ENCODE measurements at regions not wholly inside any gene's neighbourhood (a gene's known extent, or its start where the extent isn't known, plus 50 kb on each side); places are given as distances from the start of the nearest gene placed in this dataset.

DNA sequence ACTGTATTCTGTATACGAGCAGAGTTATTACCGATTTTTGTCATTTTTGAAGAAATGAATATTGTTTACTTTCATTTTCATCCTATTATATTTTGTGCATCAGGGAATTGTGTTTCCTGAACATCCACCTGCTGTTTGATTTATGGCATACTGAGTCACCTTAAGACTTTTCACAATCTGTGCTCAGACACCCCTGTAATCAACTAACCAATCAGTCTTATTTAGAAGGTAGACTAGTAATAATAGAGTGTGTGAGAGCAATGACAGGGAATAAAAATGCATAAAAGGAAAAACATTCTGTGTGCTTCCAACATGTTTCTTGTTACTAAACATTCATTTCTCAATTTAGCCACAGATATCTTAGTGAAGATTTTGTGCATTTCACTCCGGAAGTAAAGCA lies 1413.6 kb upstream of the ACO1 start:
- H3K27ac ChIP-seq (ENCODE audit: low read length), result no peak overlapping the region
- no peak for DNase-seq
- no peaks in the 10 kb centered on the region for H3K9me2 ChIP-seq (replicated peaks; ENCODE audit: insufficient read depth, low read length)
- no peaks in the 10 kb centered on the region for H4K20me1 ChIP-seq (ENCODE audit: insufficient read depth, low read length)
- H2AFZ ChIP-seq (ENCODE audit: low read length), result no peak overlapping the region
- no peak overlapping the region for H3K4me3 ChIP-seq (ENCODE audit: low read length)
- H3F3A ChIP-seq (ENCODE audit: insufficient read depth, low read length), result no peaks in the 10 kb centered on the region
- no peaks in the 10 kb centered on the region for H3K79me2 ChIP-seq (ENCODE audit: low read length)
- no peaks in the 10 kb centered on the region for H3K9me3 ChIP-seq (replicated peaks; ENCODE audit: insufficient read depth, low read length)
- H3K27me3 ChIP-seq (replicated peaks; ENCODE audit: insufficient read depth, low read length), result no peaks in the 10 kb centered on the region
- no peak overlapping the region for H3K9ac ChIP-seq (ENCODE audit: low read length)
- no peaks in the 10 kb centered on the region for H3K4me1 ChIP-seq (ENCODE audit: low read length)
- H3K36me3 ChIP-seq (replicated peaks; ENCODE audit: insufficient read depth, low read length), result no peaks in the 10 kb centered on the region
- no peak overlapping the region for H3K4me2 ChIP-seq (ENCODE audit: low read depth, low read length)
- TF ChIP-seq EZH2phosphoT487 (IDR thresholded peaks at IDR 0.05; ENCODE audit: low read length), result no peak
- TF ChIP-seq EZH2 (optimal IDR thresholded peaks at IDR 0.05; ENCODE audit: low read depth, low read length), result no peak
- TF ChIP-seq, protein P1, sequence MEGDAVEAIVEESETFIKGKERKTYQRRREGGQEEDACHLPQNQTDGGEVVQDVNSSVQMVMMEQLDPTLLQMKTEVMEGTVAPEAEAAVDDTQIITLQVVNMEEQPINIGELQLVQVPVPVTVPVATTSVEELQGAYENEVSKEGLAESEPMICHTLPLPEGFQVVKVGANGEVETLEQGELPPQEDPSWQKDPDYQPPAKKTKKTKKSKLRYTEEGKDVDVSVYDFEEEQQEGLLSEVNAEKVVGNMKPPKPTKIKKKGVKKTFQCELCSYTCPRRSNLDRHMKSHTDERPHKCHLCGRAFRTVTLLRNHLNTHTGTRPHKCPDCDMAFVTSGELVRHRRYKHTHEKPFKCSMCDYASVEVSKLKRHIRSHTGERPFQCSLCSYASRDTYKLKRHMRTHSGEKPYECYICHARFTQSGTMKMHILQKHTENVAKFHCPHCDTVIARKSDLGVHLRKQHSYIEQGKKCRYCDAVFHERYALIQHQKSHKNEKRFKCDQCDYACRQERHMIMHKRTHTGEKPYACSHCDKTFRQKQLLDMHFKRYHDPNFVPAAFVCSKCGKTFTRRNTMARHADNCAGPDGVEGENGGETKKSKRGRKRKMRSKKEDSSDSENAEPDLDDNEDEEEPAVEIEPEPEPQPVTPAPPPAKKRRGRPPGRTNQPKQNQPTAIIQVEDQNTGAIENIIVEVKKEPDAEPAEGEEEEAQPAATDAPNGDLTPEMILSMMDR (IDR thresholded peaks at IDR 0.05; ENCODE audit: low read length), result no peak

DNA sequence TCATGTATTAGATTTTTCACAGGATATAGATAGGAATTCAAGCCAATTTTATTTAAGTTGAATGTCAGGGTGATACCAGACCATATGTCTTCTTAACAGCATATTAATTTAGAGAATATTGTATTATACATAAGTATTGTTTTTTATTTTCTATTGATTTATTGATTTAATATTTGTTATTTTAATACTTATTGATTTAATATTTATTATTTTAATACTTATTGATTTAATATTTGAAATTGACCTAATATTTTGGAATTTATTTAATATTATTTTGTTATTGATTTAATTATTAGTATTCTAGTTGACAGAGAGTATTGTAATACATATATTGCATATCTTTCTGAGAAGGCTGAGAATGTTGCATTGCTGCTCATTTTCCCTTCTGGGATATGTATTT lies 1411.8 kb upstream of the ACO1 start:
- no peaks in the 10 kb centered on the region for H3K27me3 ChIP-seq (replicated peaks; ENCODE audit: insufficient read depth, low read length)
- TF ChIP-seq EZH2phosphoT487 (IDR thresholded peaks at IDR 0.05; ENCODE audit: low read length) (no peak), EZH2 (optimal IDR thresholded peaks at IDR 0.05; ENCODE audit: low read depth, low read length) (no peak)
- TF ChIP-seq, protein P1 (IDR thresholded peaks at IDR 0.05; ENCODE audit: low read length), result no peak
- H3K9me2 ChIP-seq (replicated peaks; ENCODE audit: insufficient read depth, low read length), result no peaks in the 10 kb centered on the region
- no peaks in the 10 kb centered on the region for H3K79me2 ChIP-seq (ENCODE audit: low read length)
- H3K4me1 ChIP-seq (ENCODE audit: low read length), result no peaks in the 10 kb centered on the region
- no peaks in the 10 kb centered on the region for H3F3A ChIP-seq (ENCODE audit: insufficient read depth, low read length)
- no peak overlapping the region for H2AFZ ChIP-seq (ENCODE audit: low read length)
- no peak overlapping the region for H3K9ac ChIP-seq (ENCODE audit: low read length)
- H3K4me2 ChIP-seq (ENCODE audit: low read depth, low read length), result no peak overlapping the region
- H3K9me3 ChIP-seq (replicated peaks; ENCODE audit: insufficient read depth, low read length), result no peaks in the 10 kb centered on the region
- H3K4me3 ChIP-seq (ENCODE audit: low read length), result no peak overlapping the region
- DNase-seq, result no peak
- no peaks in the 10 kb centered on the region for H3K36me3 ChIP-seq (replicated peaks; ENCODE audit: insufficient read depth, low read length)
- no peak overlapping the region for H3K27ac ChIP-seq (ENCODE audit: low read length)
- no peaks in the 10 kb centered on the region for H4K20me1 ChIP-seq (ENCODE audit: insufficient read depth, low read length)

DNA sequence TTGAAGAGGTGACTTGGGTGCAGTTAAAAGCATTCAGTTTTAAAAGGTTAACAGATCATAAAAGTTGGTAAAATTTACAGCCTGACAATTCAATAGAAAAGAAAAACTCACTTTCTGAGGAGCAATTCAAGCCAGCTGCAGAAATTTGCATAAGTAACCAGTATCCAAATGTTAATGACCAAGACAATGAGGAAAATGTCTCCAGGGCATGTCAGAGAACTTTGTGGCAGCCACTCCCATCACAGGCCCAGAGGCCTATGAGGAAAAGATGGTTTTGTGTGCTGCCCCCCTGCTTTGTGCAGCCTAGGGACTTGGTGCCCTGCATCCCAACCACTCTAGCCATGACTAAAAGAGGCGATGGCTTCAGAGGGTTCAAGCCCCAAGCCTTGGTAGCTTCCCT lies 1406.5 kb upstream of the ACO1 start:
- Histone ChIP-seq H3K9me2 (replicated peaks; ENCODE audit: insufficient read depth, low read length) (no peaks in the 10 kb centered on the region), H3K27me3 (replicated peaks; ENCODE audit: insufficient read depth, low read length) (no peaks in the 10 kb centered on the region), H3K9ac (ENCODE audit: low read length) (no peak overlapping the region), H4K20me1 (ENCODE audit: insufficient read depth, low read length) (no peaks in the 10 kb centered on the region), H3K9me3 (replicated peaks; ENCODE audit: insufficient read depth, low read length) (no peaks in the 10 kb centered on the region), H3K4me1 (ENCODE audit: low read length) (no peaks in the 10 kb centered on the region), H3K36me3 (replicated peaks; ENCODE audit: insufficient read depth, low read length) (no peaks in the 10 kb centered on the region), H3K79me2 (ENCODE audit: low read length) (no peaks in the 10 kb centered on the region), H3K4me3 (ENCODE audit: low read length) (no peak overlapping the region), H3K4me2 (ENCODE audit: low read depth, low read length) (no peak overlapping the region), H3K27ac (ENCODE audit: low read length) (no peak overlapping the region), H2AFZ (ENCODE audit: low read length) (no peak overlapping the region), H3F3A (ENCODE audit: insufficient read depth, low read length) (no peaks in the 10 kb centered on the region)
- TF ChIP-seq EZH2 (optimal IDR thresholded peaks at IDR 0.05; ENCODE audit: low read depth, low read length) (no peak), EZH2phosphoT487 (IDR thresholded peaks at IDR 0.05; ENCODE audit: low read length) (no peak)
- TF ChIP-seq, protein P1 (IDR thresholded peaks at IDR 0.05; ENCODE audit: low read length), result no peak
- DNase-seq, result no peak
